H1 (cell line): ENCODE measurements at regions not wholly inside any gene's neighbourhood (a gene's known extent, or its start where the extent isn't known, plus 50 kb on each side); places are given as distances from the start of the nearest gene placed in this dataset.

Source experiments
- CTCF ChIA-PET: fragments of 300-600 bp; sonication (Branson Sonifier 250); formaldehyde crosslinking; loops from one replicate; lab custom pipeline; 2021; ENCODE audit not compliant: partially characterized antibody; lab: Charles Lee
- POLR2A ChIA-PET: fragments of 300-600 bp; sonication (Branson Sonifier 250); formaldehyde crosslinking; loops from one replicate; lab custom pipeline; 2021; ENCODE audit warnings: inconsistent platforms; ENCODE audit not compliant: partially characterized antibody; lab: Charles Lee
- DNase-seq, 2 experiments: peaks; one replicate each; pipeline versions ENCODE4 v3.0.0 to v3.0.0-alpha.2; 2010 to 2022; ENCODE audit warnings: low spot score in 2 of 2, low read depth in 1 of 2, mixed read lengths in 1 of 2
- FAIRE-seq: peaks from 2 replicates; lab custom pipeline; 2011; peaks lifted over from hg19 to GRCh38; lab: Jason Lieb, UNC
- H2AFZ ChIP-seq: 2 replicates; pipeline ENCODE4 v1.8.1; 2012; ENCODE audit warnings: low read length, inconsistent platforms
- H2AK5ac ChIP-seq: 2 replicates; pipeline ENCODE4 v1.6.1; 2013; ENCODE audit warnings: low read depth, low read length
- H2BK120ac ChIP-seq: replicated peaks from 2 replicates; pipeline ENCODE3; 2013; ENCODE audit warnings: low read depth, low read length, inconsistent platforms
- H2BK12ac ChIP-seq: 2 replicates; pipeline ENCODE4 v1.6.1; 2013; ENCODE audit warnings: low read depth, low read length
- H2BK15ac ChIP-seq: 2 replicates; pipeline ENCODE4 v1.6.1; 2013; ENCODE audit warnings: low read length
- H2BK20ac ChIP-seq: 2 replicates; pipeline ENCODE4 v1.6.1; 2013; ENCODE audit warnings: low read length
- H2BK5ac ChIP-seq: 2 replicates; pipeline ENCODE4 v1.6.1; 2013; ENCODE audit warnings: low read depth, low read length
- H3K14ac ChIP-seq: 2 replicates; pipeline ENCODE4 v1.6.1; 2013; ENCODE audit warnings: inconsistent platforms; ENCODE audit not compliant: insufficient read length
- H3K18ac ChIP-seq: 2 replicates; pipeline ENCODE4 v1.6.1; 2013; ENCODE audit warnings: low read length; ENCODE audit errors: extremely low read depth
- H3K23ac ChIP-seq: 2 replicates; pipeline ENCODE4 v1.6.1; 2013; ENCODE audit warnings: inconsistent platforms; ENCODE audit not compliant: insufficient read length
- H3K23me2 ChIP-seq: 2 replicates; pipeline ENCODE4 v1.6.1; 2013; ENCODE audit warnings: low read depth, low read length
- H3K27ac ChIP-seq: 2 replicates; pipeline ENCODE4 v1.6.1; 2011; ENCODE audit warnings: low read depth, low read length, inconsistent platforms
- H3K27me3 ChIP-seq, 4 experiments: replicated peaks in 1 of 4; 1 replicate in 1 of 4; 2 replicates in 3 of 4; pipeline versions ENCODE4 v1.6.1 to v1.8.1; 2011 to 2013; ENCODE audit warnings: low read length in 3 of 4, mild to moderate bottlenecking in 3 of 4, inconsistent platforms in 2 of 4, mixed read lengths in 2 of 4, moderate library complexity in 1 of 4; ENCODE audit not compliant: control insufficient read depth in 3 of 4, insufficient read depth in 3 of 4; ENCODE audit errors: extremely low read depth in 1 of 4
- H3K36me3 ChIP-seq, 4 experiments: 2 replicates each; pipeline versions ENCODE4 v1.6.1 to v1.8.1; 2011 to 2013; ENCODE audit warnings: mild to moderate bottlenecking in 4 of 4, low read length in 3 of 4, moderate library complexity in 2 of 4, control low read depth in 1 of 4, inconsistent platforms in 1 of 4; ENCODE audit not compliant: insufficient read depth in 4 of 4, control insufficient read depth in 2 of 4
- H3K4ac ChIP-seq: replicated peaks from 2 replicates; pipeline ENCODE3; 2013; ENCODE audit warnings: low read length, low read depth, mixed read lengths, inconsistent platforms; ENCODE audit not compliant: insufficient read length
- H3K4me1 ChIP-seq, 4 experiments: replicated peaks in 1 of 4; 1 replicate in 1 of 4; 2 replicates in 3 of 4; pipeline versions ENCODE4 v1.6.1 to v1.8.1; 2011 to 2013; ENCODE audit warnings: low read length in 3 of 4, inconsistent platforms in 2 of 4, mixed read lengths in 1 of 4; ENCODE audit not compliant: insufficient read depth in 4 of 4, control insufficient read depth in 3 of 4
- H3K4me2 ChIP-seq, 2 experiments: 2 replicates each; pipeline versions ENCODE4 v1.6.1 to v1.8.1; 2011 to 2013; ENCODE audit warnings: low read depth in 2 of 2, low read length in 2 of 2, control low read depth in 1 of 2, inconsistent platforms in 1 of 2, mild to moderate bottlenecking in 1 of 2; ENCODE audit not compliant: insufficient read depth in 1 of 2
- H3K4me3 ChIP-seq, 4 experiments: fragments of 200-600, 300-600 bp in 1 of 4; sonication (generic), shearing (Covaris generic), sonication (Bioruptor Twin) in 1 of 4; 2 replicates each; pipeline versions ENCODE4 v1.5.1 to v1.8.1; 2011 to 2016; ENCODE audit warnings: low read length in 4 of 4, low read depth in 3 of 4, control low read depth in 2 of 4, inconsistent platforms in 2 of 4, mild to moderate bottlenecking in 2 of 4, mixed read lengths in 1 of 4, moderate library complexity in 1 of 4; ENCODE audit not compliant: insufficient read depth in 2 of 4; ENCODE audit errors: extremely low read depth in 1 of 4
- H3K56ac ChIP-seq: replicated peaks from 2 replicates; pipeline ENCODE3; 2013; ENCODE audit warnings: low read depth, mild to moderate bottlenecking, mixed read lengths, low read length, inconsistent platforms; ENCODE audit not compliant: insufficient read length
- H3K79me1 ChIP-seq: 2 replicates; pipeline ENCODE4 v1.6.1; 2013; ENCODE audit warnings: low read depth, low read length, control low read depth
- H3K79me2 ChIP-seq, 2 experiments: 2 replicates each; pipeline versions ENCODE4 v1.6.1 to v1.8.1; 2012 to 2013; ENCODE audit warnings: low read length in 2 of 2, mild to moderate bottlenecking in 2 of 2, inconsistent platforms in 1 of 2; ENCODE audit not compliant: insufficient read depth in 2 of 2, control insufficient read depth in 1 of 2
- H3K9ac ChIP-seq, 4 experiments: replicated peaks in 1 of 4; 1 replicate in 1 of 4; 2 replicates in 3 of 4; pipeline versions ENCODE4 v1.6.1 to v1.8.1; 2011 to 2013; ENCODE audit warnings: low read depth in 3 of 4, low read length in 3 of 4, control low read depth in 2 of 4, mild to moderate bottlenecking in 2 of 4, moderate library complexity in 2 of 4, inconsistent platforms in 1 of 4; ENCODE audit errors: extremely low read depth in 1 of 4
- H3K9me3 ChIP-seq, 2 experiments: 2 replicates each; pipeline versions ENCODE4 v1.6.1 to v1.8.1; 2012 to 2013; ENCODE audit warnings: mild to moderate bottlenecking in 2 of 2, moderate library complexity in 2 of 2, control low read depth in 1 of 2, inconsistent platforms in 1 of 2, low read depth in 1 of 2, low read length in 1 of 2, mixed read lengths in 1 of 2; ENCODE audit not compliant: insufficient read depth in 2 of 2
- H4K20me1 ChIP-seq, 2 experiments: replicated peaks in 1 of 2; 2 replicates each; pipeline versions ENCODE3 to v1.8.1; 2011 to 2013; ENCODE audit warnings: inconsistent platforms in 2 of 2, low read length in 2 of 2, mild to moderate bottlenecking in 1 of 2; ENCODE audit not compliant: insufficient read depth in 2 of 2, control insufficient read depth in 1 of 2
- H4K5ac ChIP-seq: 2 replicates; pipeline ENCODE4 v1.6.1; 2013; ENCODE audit warnings: low read length, low read depth, mixed read lengths, inconsistent platforms; ENCODE audit not compliant: insufficient read length
- H4K8ac ChIP-seq: 2 replicates; pipeline ENCODE4 v1.8.0; 2013; ENCODE audit warnings: mild to moderate bottlenecking, moderate library complexity, low read length, inconsistent platforms; ENCODE audit not compliant: insufficient read depth; ENCODE audit errors: extremely low read depth
- H4K91ac ChIP-seq: replicated peaks from 2 replicates; pipeline ENCODE3; 2013; ENCODE audit warnings: low read length, mixed read lengths, inconsistent platforms; ENCODE audit not compliant: insufficient read length
- CBX5 ChIP-seq: fragments of 300-800, 300-1000 bp; sonication (generic); IDR thresholded peaks from 2 replicates; pipeline ENCODE4 v1.7.1; 2016; ENCODE audit warnings: antibody characterized with exemption, low read length, low read depth
- CTCF ChIP-seq, 3 experiments: IDR thresholded peaks; 1 replicate in 2 of 3; 2 replicates in 1 of 3; pipeline versions ENCODE4 v1.5.1 to v1.6.1; 2011; ENCODE audit warnings: low read length in 3 of 3, mild to moderate bottlenecking in 3 of 3, inconsistent platforms in 2 of 3, low read depth in 1 of 3, moderate library complexity in 1 of 3; ENCODE audit not compliant: insufficient read depth in 1 of 3; ENCODE audit errors: control extremely low read depth in 1 of 3
- FOSL1 ChIP-seq: IDR thresholded peaks from 2 replicates; pipeline ENCODE4 v1.6.1; 2011; ENCODE audit warnings: mild to moderate bottlenecking, low read depth, low read length, moderate library complexity; ENCODE audit not compliant: insufficient read depth
- HDAC6 ChIP-seq: IDR thresholded peaks from one replicate; pipeline ENCODE4 v1.7.1; 2012; ENCODE audit warnings: low read depth, mild to moderate bottlenecking, inconsistent platforms, low read length, moderate library complexity
- MAFK ChIP-seq: IDR thresholded peaks from 2 replicates; pipeline ENCODE4 v1.6.1; 2012; ENCODE audit warnings: low read depth, mild to moderate bottlenecking, improper control_type of control experiment, low read length
- NRF1 ChIP-seq: IDR thresholded peaks from 2 replicates; pipeline ENCODE4 v1.6.1; 2011; ENCODE audit warnings: mild to moderate bottlenecking, low read depth, low read length, improper control_type of control experiment
- PHF8 ChIP-seq: fragments of 200-600 bp; sonication (generic); conservative IDR thresholded peaks from 2 replicates; pipeline ENCODE4 v1.7.1; 2012; ENCODE audit warnings: low read depth, mild to moderate bottlenecking, inconsistent platforms, low read length, moderate library complexity
- RAD21 ChIP-seq, 2 experiments: IDR thresholded peaks in 1 of 2; conservative IDR thresholded peaks in 1 of 2; 2 replicates each; pipeline ENCODE4 v1.6.1; 2011; ENCODE audit warnings: low read depth in 2 of 2, low read length in 2 of 2, improper control_type of control experiment in 1 of 2, inconsistent platforms in 1 of 2, mild to moderate bottlenecking in 1 of 2, moderate library complexity in 1 of 2
- RBBP5 ChIP-seq: IDR thresholded peaks from 2 replicates; pipeline ENCODE4 v1.7.1; 2012; ENCODE audit warnings: low read depth, mild to moderate bottlenecking, inconsistent platforms, low read length, moderate library complexity, borderline replicate concordance
- RXRA ChIP-seq: IDR thresholded peaks from 2 replicates; pipeline ENCODE4 v1.6.1; 2011; ENCODE audit warnings: low read depth, mild to moderate bottlenecking, low read length, moderate library complexity; ENCODE audit not compliant: insufficient read depth
- SP1 ChIP-seq: IDR thresholded peaks from 2 replicates; pipeline ENCODE4 v1.6.1; 2011; ENCODE audit warnings: low read depth, low read length
- ZNF274 ChIP-seq: IDR thresholded peaks from 2 replicates; pipeline ENCODE4 v1.7.0; 2012; ENCODE audit warnings: low read length, borderline replicate concordance; ENCODE audit errors: extremely low read depth
- WGBS, 2 experiments: shearing (Covaris generic) in 1 of 2; methylation state at CpG; one replicate each; pipeline versions ENCODE4 v1.1.6 to v1.1.7; 2013 to 2015; ENCODE audit warnings: low lambda C conversion rate in 2 of 2, mixed read lengths in 2 of 2, inconsistent platforms in 1 of 2, low coverage in 1 of 2, missing lambda C conversion rate in 1 of 2; ENCODE audit not compliant: insufficient replicate concordance in 2 of 2, insufficient coverage in 1 of 2, insufficient read length in 1 of 2; ENCODE audit errors: extremely low coverage in 1 of 2, missing lambda C conversion rate in 1 of 2; 5-methylcytosine and 5-hydroxymethylcytosine counted together

GRCh38 chr13:80030491-80030890 is 310.4 kb downstream of the SPRY2 start:
- H3K56ac ChIP-seq: no peak overlapping the region
- POLR2A ChIA-PET: no interaction called here
- no peak overlapping the region for H3K4me3 ChIP-seq
- H3K4ac ChIP-seq: no peak overlapping the region
- H2BK20ac ChIP-seq: no peak overlapping the region
- no peak overlapping the region for H3K27ac ChIP-seq
- H2BK15ac ChIP-seq: no peak overlapping the region
- no peaks in the 10 kb centered on the region for H3K27me3 ChIP-seq
- H2BK5ac ChIP-seq: no peak overlapping the region
- CTCF ChIA-PET: interaction anchor here (1.2 to 1.3 kb wide), 2 partner anchors 41 to 309 kb away, joined by 3 read pairs; no protein-coding TSS in a partner anchor
- no peaks in the 10 kb centered on the region for H3K9me3 ChIP-seq
- no peak overlapping the region for H2AK5ac ChIP-seq
- no peak overlapping the region for H3K23ac ChIP-seq
- no peaks in the 10 kb centered on the region for H3K4me1 ChIP-seq
- no peaks in the 10 kb centered on the region for H3K23me2 ChIP-seq
- no peaks in the 10 kb centered on the region for H4K20me1 ChIP-seq
- DNase-seq: peak in 1 of 2 experiments; percentile 9
- FAIRE-seq: peak; percentile 62
- H3K79me2 ChIP-seq: no peaks in the 10 kb centered on the region
- H3K18ac ChIP-seq: no peak overlapping the region
- H4K8ac ChIP-seq: no peak overlapping the region
- no peak overlapping the region for H4K91ac ChIP-seq
- 83% methylated on average over 2 of the region's 3 CpGs; no CpG with 5 or more reads in 1 of the 2 experiments for WGBS, 2 experiments
- H4K5ac ChIP-seq: no peak overlapping the region
- no peak overlapping the region for H3K4me2 ChIP-seq
- H3K79me1 ChIP-seq: no peaks in the 10 kb centered on the region
- H3K9ac ChIP-seq: no peak overlapping the region
- no peak overlapping the region for H3K14ac ChIP-seq
- H2BK12ac ChIP-seq: no peak overlapping the region
- H3K36me3 ChIP-seq: no peaks in the 10 kb centered on the region
- H2AFZ ChIP-seq: peak overlapping the region; percentile 89; the same call in 1 of the 2 replicates
- H2BK120ac ChIP-seq: no peak overlapping the region
- TF ChIP-seq FOSL1: no peak
- no peak for TF ChIP-seq PHF8
- no peak for TF ChIP-seq SP1
- TF ChIP-seq NRF1: no peak
- no peak for TF ChIP-seq ZNF274
- no peak for TF ChIP-seq MAFK
- no peak for TF ChIP-seq CBX5
- no peak for TF ChIP-seq RBBP5
- TF ChIP-seq RXRA: no peak
- TF ChIP-seq CTCF (IDR thresholded peaks at IDR 0.05; ENCODE audit: control extremely low read depth in 1 of 3, insufficient read depth in 1 of 3, low read depth in 1 of 3, low read length in 3 of 3): peak; percentile 10 to 48 (median 35)
- peak; percentile 60 to 71 for TF ChIP-seq RAD21 (IDR thresholded peaks at IDR 0.05 in 1 of 2, conservative IDR thresholded peaks at IDR 0.05 in 1 of 2; ENCODE audit: low read depth in 2 of 2, low read length in 2 of 2)
- no peak for TF ChIP-seq HDAC6
